ENCODE measurements at regions not wholly inside any gene's neighbourhood (a gene's known extent, or its start where the extent isn't known, plus 50 kb on each side); places are given as distances from the start of the nearest gene placed in this dataset.

GRCh38 chr4:27082776-27083175 is 222.1 kb downstream of the STIM2 start:
- Mint-ChIP-seq H3K4me1 (ENCODE audit: low read depth, unreplicated experiment) (peaks cover 10% of the 10 kb centered on the region), H3K9me3 (ENCODE audit: unreplicated experiment) (no peaks in the 10 kb centered on the region), H3K27ac (ENCODE audit: unreplicated experiment) (no peak overlapping the region), H3K27me3 (ENCODE audit: low read depth, unreplicated experiment) (peaks cover 8% of the 10 kb centered on the region), H3K36me3 (ENCODE audit: low read depth, unreplicated experiment) (no peaks in the 10 kb centered on the region), H3K4me3 (ENCODE audit: unreplicated experiment) (no peak overlapping the region)
- Histone ChIP-seq H3K36me3 (ENCODE audit: insufficient read depth, low read length) (no peaks in the 10 kb centered on the region), H3K27ac (ENCODE audit: low read depth, low read length) (no peak overlapping the region), H3K4me1 (ENCODE audit: insufficient read depth, low read length) (peaks cover 6% of the 10 kb centered on the region), H3K4me3 (ENCODE audit: insufficient read depth, low read depth, low read length) (no peak overlapping the region), H3K27me3 (ENCODE audit: insufficient read depth, low read length) (peaks cover 39% of the 10 kb centered on the region), H3K9ac (ENCODE audit: low read length) (no peak overlapping the region), H3K4me2 (ENCODE audit: low read length) (no peak overlapping the region), H3K79me2 (ENCODE audit: insufficient read depth, low read length) (no peaks in the 10 kb centered on the region), H3K9me3 (ENCODE audit: insufficient read depth, low read depth, low read length) (no peaks in the 10 kb centered on the region), H4K20me1 (ENCODE audit: insufficient read depth, low read length) (no peaks in the 10 kb centered on the region), H2AFZ (ENCODE audit: low read depth, low read length) (no peak overlapping the region)
- DNase-seq (ENCODE audit: low read depth), result no peak
- no peak for TF ChIP-seq EZH2 (IDR thresholded peaks at IDR 0.05; ENCODE audit: insufficient read depth, low read length)
- TF ChIP-seq, protein P1, sequence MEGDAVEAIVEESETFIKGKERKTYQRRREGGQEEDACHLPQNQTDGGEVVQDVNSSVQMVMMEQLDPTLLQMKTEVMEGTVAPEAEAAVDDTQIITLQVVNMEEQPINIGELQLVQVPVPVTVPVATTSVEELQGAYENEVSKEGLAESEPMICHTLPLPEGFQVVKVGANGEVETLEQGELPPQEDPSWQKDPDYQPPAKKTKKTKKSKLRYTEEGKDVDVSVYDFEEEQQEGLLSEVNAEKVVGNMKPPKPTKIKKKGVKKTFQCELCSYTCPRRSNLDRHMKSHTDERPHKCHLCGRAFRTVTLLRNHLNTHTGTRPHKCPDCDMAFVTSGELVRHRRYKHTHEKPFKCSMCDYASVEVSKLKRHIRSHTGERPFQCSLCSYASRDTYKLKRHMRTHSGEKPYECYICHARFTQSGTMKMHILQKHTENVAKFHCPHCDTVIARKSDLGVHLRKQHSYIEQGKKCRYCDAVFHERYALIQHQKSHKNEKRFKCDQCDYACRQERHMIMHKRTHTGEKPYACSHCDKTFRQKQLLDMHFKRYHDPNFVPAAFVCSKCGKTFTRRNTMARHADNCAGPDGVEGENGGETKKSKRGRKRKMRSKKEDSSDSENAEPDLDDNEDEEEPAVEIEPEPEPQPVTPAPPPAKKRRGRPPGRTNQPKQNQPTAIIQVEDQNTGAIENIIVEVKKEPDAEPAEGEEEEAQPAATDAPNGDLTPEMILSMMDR (IDR thresholded peaks at IDR 0.05; ENCODE audit: insufficient read depth, low read depth, low read length), result no peak
- FAIRE-seq, result no peak

DNA sequence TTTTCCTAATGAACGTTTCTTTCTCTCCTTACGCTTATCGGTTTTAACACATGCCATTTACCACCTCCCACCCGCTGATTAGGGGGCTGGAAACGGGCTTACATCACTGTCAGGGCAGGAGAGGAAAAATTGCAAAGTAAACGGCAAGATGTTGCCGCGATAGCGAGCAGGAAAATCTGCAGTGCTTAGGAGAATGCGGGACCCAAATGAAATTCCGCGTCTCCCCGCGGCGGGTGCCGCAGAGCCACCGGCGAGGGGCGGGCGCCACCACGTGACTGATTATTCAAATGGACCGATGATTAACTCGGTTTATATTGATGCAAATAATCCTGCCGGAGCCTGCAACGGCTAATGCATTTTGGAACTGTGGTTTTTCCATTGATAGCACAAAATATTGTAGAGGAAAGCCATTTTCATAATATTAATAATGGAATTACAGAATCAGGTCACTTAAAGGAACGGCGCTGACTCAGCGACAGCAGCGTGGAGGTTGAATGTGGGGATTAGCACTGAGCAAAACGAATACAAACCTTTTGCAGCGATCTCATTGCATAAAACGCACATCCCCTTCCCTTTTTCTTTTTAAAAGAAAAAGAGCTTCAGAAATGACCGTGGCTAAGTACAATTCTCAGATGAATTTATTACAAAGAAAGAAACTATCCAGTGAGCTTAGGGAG is 224.2 kb downstream of the STIM2 start:
- Histone ChIP-seq H3K4me1 (ENCODE audit: insufficient read depth, low read length) (peaks cover 6% of the 10 kb centered on the region), H3K9me3 (ENCODE audit: insufficient read depth, low read depth, low read length) (no peaks in the 10 kb centered on the region), H3K27me3 (ENCODE audit: insufficient read depth, low read length) (peaks cover 39% of the 10 kb centered on the region), H3K9ac (ENCODE audit: low read length) (no peak overlapping the region), H4K20me1 (ENCODE audit: insufficient read depth, low read length) (no peaks in the 10 kb centered on the region), H3K27ac (ENCODE audit: low read depth, low read length) (no peak overlapping the region), H3K36me3 (ENCODE audit: insufficient read depth, low read length) (no peaks in the 10 kb centered on the region), H2AFZ (ENCODE audit: low read depth, low read length) (peak overlapping the region; percentile 31), H3K79me2 (ENCODE audit: insufficient read depth, low read length) (no peaks in the 10 kb centered on the region), H3K4me3 (ENCODE audit: insufficient read depth, low read depth, low read length) (peak overlapping the region; percentile 46), H3K4me2 (ENCODE audit: low read length) (peak overlapping the region; percentile 82)
- Mint-ChIP-seq H3K4me3 (ENCODE audit: unreplicated experiment) (peak overlapping the region; percentile 34), H3K9me3 (ENCODE audit: unreplicated experiment) (no peaks in the 10 kb centered on the region), H3K27me3 (ENCODE audit: low read depth, unreplicated experiment) (peaks cover 8% of the 10 kb centered on the region), H3K36me3 (ENCODE audit: low read depth, unreplicated experiment) (no peaks in the 10 kb centered on the region), H3K27ac (ENCODE audit: unreplicated experiment) (no peak overlapping the region), H3K4me1 (ENCODE audit: low read depth, unreplicated experiment) (peaks cover 22% of the 10 kb centered on the region)
- DNase-seq (ENCODE audit: low read depth), result peak; percentile 6
- FAIRE-seq, result no peak
- TF ChIP-seq, protein P1 (IDR thresholded peaks at IDR 0.05; ENCODE audit: insufficient read depth, low read depth, low read length), result no peak
- no peak for TF ChIP-seq EZH2 (IDR thresholded peaks at IDR 0.05; ENCODE audit: insufficient read depth, low read length)

GRCh38 chr4:27085396-27085795 is 224.8 kb downstream of the STIM2 start:
- Mint-ChIP-seq H3K27me3 (ENCODE audit: low read depth, unreplicated experiment) (peaks cover 8% of the 10 kb centered on the region), H3K4me1 (ENCODE audit: low read depth, unreplicated experiment) (peaks cover 22% of the 10 kb centered on the region), H3K4me3 (ENCODE audit: unreplicated experiment) (peak overlapping the region; percentile 34), H3K36me3 (ENCODE audit: low read depth, unreplicated experiment) (no peaks in the 10 kb centered on the region), H3K9me3 (ENCODE audit: unreplicated experiment) (no peaks in the 10 kb centered on the region), H3K27ac (ENCODE audit: unreplicated experiment) (no peak overlapping the region)
- Histone ChIP-seq H3K9ac (ENCODE audit: low read length) (no peak overlapping the region), H3K27me3 (ENCODE audit: insufficient read depth, low read length) (peaks cover 41% of the 10 kb centered on the region), H3K4me2 (ENCODE audit: low read length) (peak overlapping the region; percentile 82), H3K79me2 (ENCODE audit: insufficient read depth, low read length) (no peaks in the 10 kb centered on the region), H3K4me1 (ENCODE audit: insufficient read depth, low read length) (peaks cover 6% of the 10 kb centered on the region), H3K9me3 (ENCODE audit: insufficient read depth, low read depth, low read length) (no peaks in the 10 kb centered on the region), H4K20me1 (ENCODE audit: insufficient read depth, low read length) (no peaks in the 10 kb centered on the region), H3K36me3 (ENCODE audit: insufficient read depth, low read length) (no peaks in the 10 kb centered on the region), H2AFZ (ENCODE audit: low read depth, low read length) (no peak overlapping the region), H3K4me3 (ENCODE audit: insufficient read depth, low read depth, low read length) (peak overlapping the region; percentile 46), H3K27ac (ENCODE audit: low read depth, low read length) (no peak overlapping the region)
- TF ChIP-seq, protein P1 (IDR thresholded peaks at IDR 0.05; ENCODE audit: insufficient read depth, low read depth, low read length), result no peak
- DNase-seq (ENCODE audit: low read depth) (no peak), FAIRE-seq (no peak)

All from astrocyte (in vitro differentiated cells and primary cell).